Gastrocnemius medialis (tissue), 4 donors: ENCODE measurements at regions not wholly inside any gene's neighbourhood (a gene's known extent, or its start where the extent isn't known, plus 50 kb on each side); places are given as distances from the start of the nearest gene placed in this dataset.

ENCODE experiments used
- ATAC-seq, 2 donors: fragments of 150-250 bp; one replicate each; pipeline ENCODE4 v1.9.1; 2016
- DNase-seq, 2 donors: peaks; one replicate each; pipeline ENCODE4 v3.0.0-alpha.2; 2019
- H3K27ac ChIP-seq, 4 donors: fragments of 200-600 bp; sonication (generic); 1 replicate in 1 of 4; 2 replicates in 3 of 4; pipeline ENCODE4 v1.5.1; 2016 to 2018; ENCODE audit warnings: mild to moderate bottlenecking in 2 of 4, moderate library complexity in 1 of 4
- H3K27me3 ChIP-seq, 3 donors: fragments of 200-600 bp; sonication (generic) in 2 of 3; 1 replicate in 1 of 3; 2 replicates in 2 of 3; pipeline versions ENCODE4 v1.5.1 to v1.6.0; 2016 to 2019; ENCODE audit warnings: mild to moderate bottlenecking in 1 of 3, moderate library complexity in 1 of 3
- H3K36me3 ChIP-seq, 2 donors: fragments of 200-600 bp; sonication (generic) in 1 of 2; one replicate each; pipeline ENCODE4 v1.5.1; 2017 to 2018
- H3K4me1 ChIP-seq, 2 donors: fragments of 200-600 bp; sonication (generic) in 1 of 2; one replicate each; pipeline ENCODE4 v1.5.1; 2016 to 2017; ENCODE audit warnings: mild to moderate bottlenecking in 2 of 2
- H3K4me3 ChIP-seq, 4 donors: fragments of 200-600 bp; sonication (generic) in 3 of 4; 1 replicate in 1 of 4; 2 replicates in 3 of 4; pipeline ENCODE4 v1.5.1; 2016 to 2019; ENCODE audit warnings: mild to moderate bottlenecking in 2 of 4
- H3K9me3 ChIP-seq, 3 donors: fragments of 200-600 bp; sonication (generic) in 2 of 3; 1 replicate in 1 of 3; 2 replicates in 2 of 3; pipeline ENCODE4 v1.5.1; 2016 to 2019
- POLR2A ChIP-seq, 2 donors: fragments of 450-650 bp; IDR thresholded peaks; one replicate each; pipeline ENCODE4 v1.6.1; 2017; ENCODE audit warnings: antibody characterized with exemption in 2 of 2, mild to moderate bottlenecking in 2 of 2, moderate library complexity in 2 of 2
- in situ Hi-C, 4 donors: fragments of 200-750 bp; cut with MboI; loops; one replicate each; pipeline versions ENCODE4 v1.15.0 to v1.8.0; 2017; ENCODE audit warnings: low sequenced_read_pairs in 4 of 4
- intact Hi-C: fragments of 100-400 bp; cut with DNase I; formaldehyde crosslinking; loops from one replicate; pipeline ENCODE4 v1.15.1; 2023; ENCODE audit warnings: low total_unique reads
- TF ChIP-seq, protein P1 (sequence below), 5 experiments: fragments of 450-650 bp in 3 of 5; fragments of 200-600 bp in 2 of 5; sonication (generic) in 2 of 5; IDR thresholded peaks in 4 of 5; conservative IDR thresholded peaks in 1 of 5; 1 replicate in 4 of 5; 2 replicates in 1 of 5; pipeline ENCODE4 v1.5.1; 2016 to 2019; ENCODE audit warnings: antibody characterized with exemption in 5 of 5, mild to moderate bottlenecking in 3 of 5, moderate library complexity in 3 of 5

DNA sequence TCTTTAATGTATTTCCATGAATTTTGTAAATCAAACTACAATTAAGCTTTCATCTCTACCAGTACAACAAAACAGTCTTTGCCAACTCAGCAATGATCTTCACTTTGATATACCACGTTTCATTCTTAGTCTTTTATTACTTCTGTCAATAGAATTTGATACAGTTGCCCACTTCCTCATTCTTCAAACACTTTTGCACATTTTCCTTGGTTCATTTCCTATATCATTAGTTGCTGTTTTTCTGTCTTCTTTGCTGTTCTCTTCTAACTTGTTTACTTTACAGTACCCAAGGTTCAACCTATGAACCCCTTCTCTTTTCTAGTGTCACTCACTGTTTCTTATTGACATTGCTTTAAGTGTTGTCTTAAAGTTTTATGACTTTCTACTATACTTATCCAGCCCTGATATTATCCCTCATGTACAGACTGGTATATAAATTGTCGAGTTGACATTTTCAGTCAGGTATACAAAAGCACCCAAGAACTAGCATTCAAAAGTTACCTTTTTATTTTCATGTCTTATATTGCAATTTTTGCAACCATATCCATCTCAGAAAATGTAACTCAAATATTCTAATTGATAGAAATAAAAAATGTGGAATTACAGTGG, 903.1 kb downstream of the NSUN3 start:
- no peaks in the 10 kb centered on the region for H3K27me3 ChIP-seq
- H3K36me3 ChIP-seq, result no peaks in the 10 kb centered on the region
- ATAC-seq (no peak), DNase-seq (no peak)
- in situ Hi-C loops (no loop called here), intact Hi-C loops (no loop called here)
- H3K4me3 ChIP-seq, result no peak overlapping the region
- no peaks in the 10 kb centered on the region for H3K4me1 ChIP-seq
- H3K9me3 ChIP-seq, result no peaks in the 10 kb centered on the region
- H3K27ac ChIP-seq, result no peak overlapping the region
- TF ChIP-seq POLR2A (IDR thresholded peaks at IDR 0.05), result no peak
- TF ChIP-seq, protein P1, sequence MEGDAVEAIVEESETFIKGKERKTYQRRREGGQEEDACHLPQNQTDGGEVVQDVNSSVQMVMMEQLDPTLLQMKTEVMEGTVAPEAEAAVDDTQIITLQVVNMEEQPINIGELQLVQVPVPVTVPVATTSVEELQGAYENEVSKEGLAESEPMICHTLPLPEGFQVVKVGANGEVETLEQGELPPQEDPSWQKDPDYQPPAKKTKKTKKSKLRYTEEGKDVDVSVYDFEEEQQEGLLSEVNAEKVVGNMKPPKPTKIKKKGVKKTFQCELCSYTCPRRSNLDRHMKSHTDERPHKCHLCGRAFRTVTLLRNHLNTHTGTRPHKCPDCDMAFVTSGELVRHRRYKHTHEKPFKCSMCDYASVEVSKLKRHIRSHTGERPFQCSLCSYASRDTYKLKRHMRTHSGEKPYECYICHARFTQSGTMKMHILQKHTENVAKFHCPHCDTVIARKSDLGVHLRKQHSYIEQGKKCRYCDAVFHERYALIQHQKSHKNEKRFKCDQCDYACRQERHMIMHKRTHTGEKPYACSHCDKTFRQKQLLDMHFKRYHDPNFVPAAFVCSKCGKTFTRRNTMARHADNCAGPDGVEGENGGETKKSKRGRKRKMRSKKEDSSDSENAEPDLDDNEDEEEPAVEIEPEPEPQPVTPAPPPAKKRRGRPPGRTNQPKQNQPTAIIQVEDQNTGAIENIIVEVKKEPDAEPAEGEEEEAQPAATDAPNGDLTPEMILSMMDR (IDR thresholded peaks at IDR 0.05 in 4 of 5, conservative IDR thresholded peaks at IDR 0.05 in 1 of 5), result no peak

DNA sequence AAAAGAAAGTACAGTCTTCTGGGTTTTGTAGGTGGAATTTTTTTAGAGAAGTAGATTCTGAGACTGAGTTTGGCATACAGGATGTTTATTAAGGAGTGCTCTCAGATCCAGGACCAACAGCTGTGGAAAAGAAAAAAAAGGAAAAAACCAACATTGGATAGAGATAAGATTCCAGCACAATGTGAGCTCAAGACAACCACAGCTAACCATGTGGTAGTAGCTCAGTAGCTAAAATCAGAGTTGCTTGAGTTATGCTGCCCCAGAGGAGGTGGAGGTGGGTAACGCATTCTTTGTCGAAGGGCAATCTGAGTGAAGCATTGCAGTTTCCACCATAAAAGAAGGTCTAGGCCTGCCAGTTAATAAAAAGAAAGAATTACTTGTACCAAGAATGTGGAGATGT, 904.3 kb downstream of the NSUN3 start:
- intact Hi-C loops, result no loop called here
- in situ Hi-C loops, result no loop called here
- TF ChIP-seq, protein P1 (IDR thresholded peaks at IDR 0.05 in 4 of 5, conservative IDR thresholded peaks at IDR 0.05 in 1 of 5), result no peak
- no peak for TF ChIP-seq POLR2A (IDR thresholded peaks at IDR 0.05)
- H3K4me1 ChIP-seq, result no peaks in the 10 kb centered on the region
- no peak overlapping the region for H3K27ac ChIP-seq
- no peak for ATAC-seq
- no peaks in the 10 kb centered on the region for H3K9me3 ChIP-seq
- DNase-seq, result no peak
- no peaks in the 10 kb centered on the region for H3K27me3 ChIP-seq
- no peak overlapping the region for H3K4me3 ChIP-seq
- no peaks in the 10 kb centered on the region for H3K36me3 ChIP-seq

DNA sequence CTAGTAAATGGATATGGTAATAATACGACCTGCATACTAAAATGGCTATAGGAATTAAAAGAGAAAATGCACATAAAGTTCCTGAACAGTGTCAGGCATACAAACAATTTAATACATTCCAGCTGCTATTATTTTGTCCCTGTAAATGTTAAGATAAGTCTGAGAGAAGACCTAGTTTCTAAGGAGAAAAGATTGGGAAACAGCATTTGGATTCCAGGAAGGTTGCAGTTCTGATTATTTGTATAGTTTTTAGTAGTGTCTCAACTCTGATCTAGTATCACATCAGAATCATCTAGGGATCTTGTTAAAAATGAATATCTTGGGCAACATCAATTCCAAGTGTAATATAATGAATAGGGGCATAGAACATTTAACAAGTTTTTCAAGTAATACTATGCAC, 905.7 kb downstream of the NSUN3 start:
- H3K36me3 ChIP-seq, result no peaks in the 10 kb centered on the region
- in situ Hi-C loops (no loop called here), intact Hi-C loops (no loop called here)
- no peak for TF ChIP-seq POLR2A (IDR thresholded peaks at IDR 0.05)
- TF ChIP-seq, protein P1 (IDR thresholded peaks at IDR 0.05 in 4 of 5, conservative IDR thresholded peaks at IDR 0.05 in 1 of 5), result no peak
- H3K27ac ChIP-seq, result no peak overlapping the region
- no peak for DNase-seq
- no peaks in the 10 kb centered on the region for H3K9me3 ChIP-seq
- no peak overlapping the region for H3K4me3 ChIP-seq
- H3K27me3 ChIP-seq, result no peaks in the 10 kb centered on the region
- no peaks in the 10 kb centered on the region for H3K4me1 ChIP-seq
- ATAC-seq, result no peak

DNA sequence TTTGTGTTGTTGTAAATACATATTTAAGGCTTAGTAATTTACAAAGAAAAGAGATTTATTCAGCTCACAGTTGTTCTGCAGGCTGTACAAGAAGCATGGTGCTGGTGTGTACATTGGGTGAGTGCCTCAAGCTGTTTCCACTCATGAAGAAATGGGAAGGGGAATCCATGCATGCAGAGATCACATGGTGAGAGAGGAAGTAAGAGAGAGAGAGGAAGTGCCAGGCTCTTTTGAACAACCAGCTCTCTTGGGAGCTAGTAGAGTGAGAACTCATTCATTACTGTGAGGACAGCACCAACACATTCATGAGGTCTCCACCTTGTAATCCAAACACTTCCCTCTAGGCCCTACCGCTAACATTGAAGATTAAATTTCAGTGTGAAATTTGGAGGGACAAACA, 909.2 kb downstream of the NSUN3 start:
- no peaks in the 10 kb centered on the region for H3K36me3 ChIP-seq
- H3K4me1 ChIP-seq, result no peaks in the 10 kb centered on the region
- intact Hi-C loops (no loop called here), in situ Hi-C loops (no loop called here)
- TF ChIP-seq, protein P1 (IDR thresholded peaks at IDR 0.05 in 4 of 5, conservative IDR thresholded peaks at IDR 0.05 in 1 of 5), result no peak
- TF ChIP-seq POLR2A (IDR thresholded peaks at IDR 0.05), result no peak
- H3K27ac ChIP-seq, result no peak overlapping the region
- H3K4me3 ChIP-seq, result no peak overlapping the region
- DNase-seq (no peak), ATAC-seq (no peak)
- no peaks in the 10 kb centered on the region for H3K9me3 ChIP-seq
- no peaks in the 10 kb centered on the region for H3K27me3 ChIP-seq

DNA sequence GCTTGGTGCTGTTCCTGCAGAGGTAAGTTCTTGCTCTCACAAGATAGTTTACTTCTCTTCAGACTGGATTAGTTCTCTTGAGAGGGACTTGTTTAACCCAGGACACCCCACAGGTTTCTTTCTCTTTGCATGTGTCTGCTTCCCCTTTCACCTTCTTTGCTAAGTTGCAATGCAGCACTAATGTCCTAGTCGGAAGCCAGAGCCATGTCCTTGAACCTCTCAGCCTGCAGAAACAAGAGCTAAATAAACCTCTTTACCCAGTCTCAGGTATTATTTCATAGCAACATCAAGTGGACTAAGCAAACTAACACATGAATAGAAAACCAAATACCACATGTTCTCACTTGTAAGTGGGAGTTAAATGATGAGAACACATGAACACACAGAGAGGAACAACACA, 915.2 kb downstream of the NSUN3 start:
- no peaks in the 10 kb centered on the region for H3K9me3 ChIP-seq
- TF ChIP-seq, protein P1 (IDR thresholded peaks at IDR 0.05 in 4 of 5, conservative IDR thresholded peaks at IDR 0.05 in 1 of 5), result no peak
- no peak for TF ChIP-seq POLR2A (IDR thresholded peaks at IDR 0.05)
- in situ Hi-C loops (loop anchor here in 1 of 4 donors (25.0 kb wide), 1 partner anchor 91 kb away; no protein-coding TSS in a partner anchor), intact Hi-C loops (no loop called here)
- H3K36me3 ChIP-seq, result no peaks in the 10 kb centered on the region
- no peak for DNase-seq
- no peaks in the 10 kb centered on the region for H3K4me1 ChIP-seq
- H3K4me3 ChIP-seq, result no peak overlapping the region
- H3K27ac ChIP-seq, result no peak overlapping the region
- no peaks in the 10 kb centered on the region for H3K27me3 ChIP-seq
- no peak for ATAC-seq
